ENCODE measurements at regions not wholly inside any gene's neighbourhood (a gene's known extent, or its start where the extent isn't known, plus 50 kb on each side); places are given as distances from the start of the nearest gene placed in this dataset.

DNA sequence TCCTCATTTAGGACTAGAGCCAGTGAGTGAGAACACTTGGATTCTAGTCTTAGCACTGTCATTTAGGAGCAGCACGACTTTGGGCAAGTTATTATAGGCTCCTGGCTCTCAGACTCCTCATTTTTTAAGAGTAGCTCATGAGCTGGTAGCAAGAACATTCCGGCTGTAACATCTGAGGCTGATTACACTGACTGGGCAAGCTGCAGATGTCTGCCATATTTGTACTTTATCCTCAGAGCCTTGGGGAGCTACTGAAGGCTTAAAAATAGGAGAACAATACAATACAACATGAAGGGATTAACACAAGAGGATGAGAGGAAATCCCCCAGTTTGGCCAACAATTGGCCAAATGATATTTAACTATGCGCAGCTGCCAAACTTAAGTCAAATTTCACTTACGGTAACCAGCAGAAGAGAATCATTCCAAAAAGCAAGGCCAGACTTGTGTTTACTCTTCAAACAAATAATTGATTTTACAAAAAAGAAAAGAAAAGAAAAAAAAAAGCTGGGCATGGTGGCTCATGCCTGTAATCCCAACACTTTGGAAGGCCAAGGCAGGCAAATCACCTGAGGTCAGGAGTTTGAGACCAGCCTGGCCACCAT is 113.1 kb upstream of the ARHGAP42 start:
- TF ChIP-seq, protein P1, sequence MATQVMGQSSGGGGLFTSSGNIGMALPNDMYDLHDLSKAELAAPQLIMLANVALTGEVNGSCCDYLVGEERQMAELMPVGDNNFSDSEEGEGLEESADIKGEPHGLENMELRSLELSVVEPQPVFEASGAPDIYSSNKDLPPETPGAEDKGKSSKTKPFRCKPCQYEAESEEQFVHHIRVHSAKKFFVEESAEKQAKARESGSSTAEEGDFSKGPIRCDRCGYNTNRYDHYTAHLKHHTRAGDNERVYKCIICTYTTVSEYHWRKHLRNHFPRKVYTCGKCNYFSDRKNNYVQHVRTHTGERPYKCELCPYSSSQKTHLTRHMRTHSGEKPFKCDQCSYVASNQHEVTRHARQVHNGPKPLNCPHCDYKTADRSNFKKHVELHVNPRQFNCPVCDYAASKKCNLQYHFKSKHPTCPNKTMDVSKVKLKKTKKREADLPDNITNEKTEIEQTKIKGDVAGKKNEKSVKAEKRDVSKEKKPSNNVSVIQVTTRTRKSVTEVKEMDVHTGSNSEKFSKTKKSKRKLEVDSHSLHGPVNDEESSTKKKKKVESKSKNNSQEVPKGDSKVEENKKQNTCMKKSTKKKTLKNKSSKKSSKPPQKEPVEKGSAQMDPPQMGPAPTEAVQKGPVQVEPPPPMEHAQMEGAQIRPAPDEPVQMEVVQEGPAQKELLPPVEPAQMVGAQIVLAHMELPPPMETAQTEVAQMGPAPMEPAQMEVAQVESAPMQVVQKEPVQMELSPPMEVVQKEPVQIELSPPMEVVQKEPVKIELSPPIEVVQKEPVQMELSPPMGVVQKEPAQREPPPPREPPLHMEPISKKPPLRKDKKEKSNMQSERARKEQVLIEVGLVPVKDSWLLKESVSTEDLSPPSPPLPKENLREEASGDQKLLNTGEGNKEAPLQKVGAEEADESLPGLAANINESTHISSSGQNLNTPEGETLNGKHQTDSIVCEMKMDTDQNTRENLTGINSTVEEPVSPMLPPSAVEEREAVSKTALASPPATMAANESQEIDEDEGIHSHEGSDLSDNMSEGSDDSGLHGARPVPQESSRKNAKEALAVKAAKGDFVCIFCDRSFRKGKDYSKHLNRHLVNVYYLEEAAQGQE (IDR thresholded peaks at IDR 0.05; ENCODE audit: insufficient read depth in 1 of 2, low read depth in 2 of 2, low read length in 2 of 2): no peak
- TF ChIP-seq FOXP2 (optimal IDR thresholded peaks at IDR 0.05; ENCODE audit: borderline replicate concordance, extremely low read depth, extremely low read length, insufficient read depth): no peak
- TF ChIP-seq SIN3A (IDR thresholded peaks at IDR 0.05; ENCODE audit: borderline replicate concordance, insufficient read depth, low read length): no peak
- no peak for TF ChIP-seq TAF1 (IDR thresholded peaks at IDR 0.05; ENCODE audit: borderline replicate concordance, insufficient read depth, low read length)
- no peak for TF ChIP-seq POLR2AphosphoS5 (IDR thresholded peaks at IDR 0.05; ENCODE audit: low read depth, low read length)

DNA sequence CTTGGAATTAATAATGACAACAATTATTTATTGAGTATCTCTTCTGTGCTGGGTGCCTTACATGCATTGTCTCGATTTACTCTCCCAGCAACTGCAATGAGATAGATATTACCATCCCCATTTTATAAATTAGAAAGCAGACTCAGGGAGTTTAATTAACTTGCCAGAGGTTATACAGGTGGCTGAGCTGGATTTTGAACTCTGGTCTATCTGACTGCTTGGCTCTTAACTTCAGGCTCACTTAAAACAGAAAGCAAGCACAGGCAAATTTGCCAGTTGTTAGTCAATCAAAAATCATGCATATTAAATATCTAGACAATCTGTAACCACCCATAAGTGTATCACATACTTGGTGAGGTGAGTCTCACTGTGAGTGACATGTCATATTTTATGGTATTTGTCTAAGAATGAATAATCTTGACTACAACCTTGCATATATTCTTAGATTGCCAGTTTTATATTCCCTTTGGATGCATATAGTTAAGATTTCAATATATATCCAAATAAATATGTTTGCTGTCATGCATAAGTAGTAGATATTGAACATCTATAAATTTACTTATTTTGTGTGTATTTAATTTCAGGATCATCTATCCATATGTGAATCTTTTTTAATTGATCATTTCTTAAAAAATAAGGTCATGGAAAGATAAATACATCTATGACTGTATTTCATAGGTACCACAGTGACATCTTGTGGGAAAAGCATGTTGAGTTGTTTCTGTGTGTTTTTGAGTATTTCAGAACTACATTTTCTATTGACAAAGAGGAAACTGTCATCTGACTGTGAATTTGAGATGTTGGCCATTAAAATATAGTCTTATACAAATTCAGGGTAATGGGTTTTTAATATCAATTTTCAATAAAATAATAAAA is 112.0 kb upstream of the ARHGAP42 start:
- TF ChIP-seq POLR2AphosphoS5 (IDR thresholded peaks at IDR 0.05; ENCODE audit: low read depth, low read length): no peak
- TF ChIP-seq, protein P1 (IDR thresholded peaks at IDR 0.05; ENCODE audit: insufficient read depth in 1 of 2, low read depth in 2 of 2, low read length in 2 of 2): no peak
- TF ChIP-seq TAF1 (IDR thresholded peaks at IDR 0.05; ENCODE audit: borderline replicate concordance, insufficient read depth, low read length): no peak
- no peak for TF ChIP-seq FOXP2 (optimal IDR thresholded peaks at IDR 0.05; ENCODE audit: borderline replicate concordance, extremely low read depth, extremely low read length, insufficient read depth)
- TF ChIP-seq SIN3A (IDR thresholded peaks at IDR 0.05; ENCODE audit: borderline replicate concordance, insufficient read depth, low read length): no peak

DNA sequence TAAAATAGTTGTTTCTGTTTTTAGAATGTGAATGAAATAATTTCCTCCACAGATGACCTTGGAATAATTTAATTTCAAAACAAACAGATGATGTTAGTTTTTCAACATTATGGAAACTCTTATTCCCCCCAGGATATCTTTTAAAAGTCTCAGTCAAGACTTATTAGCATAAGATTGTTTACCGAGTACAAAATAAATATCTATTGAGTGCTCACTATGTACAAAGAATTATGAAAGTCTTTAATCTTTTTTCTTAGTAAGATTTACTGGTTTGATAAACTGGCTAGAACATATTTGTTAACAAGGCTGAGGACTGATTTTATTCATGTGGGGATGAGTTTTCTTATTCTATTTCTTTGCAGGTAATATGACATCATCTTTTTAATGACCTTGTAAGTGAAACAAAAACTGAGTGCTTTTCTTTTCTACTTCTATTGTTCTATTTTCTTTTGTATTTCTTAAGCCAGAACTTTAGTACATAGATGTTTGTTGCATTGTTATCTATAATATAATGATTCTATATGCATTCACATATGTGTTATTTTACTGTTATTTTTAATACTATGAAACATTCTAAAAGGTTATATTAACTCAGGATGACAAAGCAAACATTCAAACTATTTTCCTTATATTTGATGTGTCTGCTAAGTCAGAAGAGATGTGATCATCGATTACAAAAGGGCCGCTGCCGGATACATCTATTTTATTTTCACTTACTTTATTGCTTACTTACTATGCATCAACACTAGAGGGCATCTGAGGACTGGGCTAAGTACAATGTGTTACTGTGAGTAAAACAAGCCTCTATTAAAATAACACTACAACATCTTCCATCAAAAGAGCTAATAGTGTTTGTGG is 111.0 kb upstream of the ARHGAP42 start:
- TF ChIP-seq FOXP2 (optimal IDR thresholded peaks at IDR 0.05; ENCODE audit: borderline replicate concordance, extremely low read depth, extremely low read length, insufficient read depth) (no peak), SIN3A (IDR thresholded peaks at IDR 0.05; ENCODE audit: borderline replicate concordance, insufficient read depth, low read length) (no peak), TAF1 (IDR thresholded peaks at IDR 0.05; ENCODE audit: borderline replicate concordance, insufficient read depth, low read length) (no peak), POLR2AphosphoS5 (IDR thresholded peaks at IDR 0.05; ENCODE audit: low read depth, low read length) (no peak)
- TF ChIP-seq, protein P1 (IDR thresholded peaks at IDR 0.05; ENCODE audit: insufficient read depth in 1 of 2, low read depth in 2 of 2, low read length in 2 of 2): no peak

DNA sequence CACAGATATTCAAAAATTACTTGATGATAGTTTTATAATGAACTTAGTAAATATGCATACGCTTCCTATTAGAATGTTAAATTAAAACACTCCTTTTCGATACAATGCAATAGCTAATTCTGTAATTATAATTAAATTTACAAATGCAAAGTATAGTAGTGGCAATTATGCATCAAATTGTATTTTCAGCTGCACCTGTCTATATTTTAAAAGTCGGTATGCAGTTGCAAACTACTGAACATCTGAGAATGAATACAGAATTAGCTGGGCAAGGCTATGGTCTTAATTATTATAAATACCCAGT is 110.4 kb upstream of the ARHGAP42 start:
- TF ChIP-seq SIN3A (IDR thresholded peaks at IDR 0.05; ENCODE audit: borderline replicate concordance, insufficient read depth, low read length): no peak
- TF ChIP-seq, protein P1 (IDR thresholded peaks at IDR 0.05; ENCODE audit: insufficient read depth in 1 of 2, low read depth in 2 of 2, low read length in 2 of 2): no peak
- no peak for TF ChIP-seq FOXP2 (optimal IDR thresholded peaks at IDR 0.05; ENCODE audit: borderline replicate concordance, extremely low read depth, extremely low read length, insufficient read depth)

Data from PFSK-1 (cell line).